Effector memory CD8-positive, alpha-beta T cell (primary cell): ENCODE measurements at regions not wholly inside any gene's neighbourhood (a gene's known extent, or its start where the extent isn't known, plus 50 kb on each side); places are given as distances from the start of the nearest gene placed in this dataset.
A peak's percentile ranks its signal among the peaks of the same experiment; 100 is the strongest.
"Not testable (repeated sequence)": the region's sequence is repeated elsewhere in the genome, so short reads cannot be mapped to it uniquely, and the experiment has no call there.

Experiments
- ATAC-seq: fragments of 150-1000 bp; cut with Tn5 transposase; replicated peaks from 2 replicates; pipeline ENCODE4 v1.10.0; 2021; ENCODE audit warnings: mild to moderate bottlenecking, moderate library complexity
- DNase-seq, 3 experiments: peaks; one replicate each; pipeline ENCODE4 v3.0.0; 2021
- H3K27ac Mint-ChIP-seq, 2 donors: one replicate each; pipeline ENCODE4 v1.8.0; 2022; ENCODE audit warnings: mild to moderate bottlenecking in 2 of 2, mixed read lengths in 2 of 2, moderate library complexity in 2 of 2
- H3K27me3 Mint-ChIP-seq, 2 donors: one replicate each; pipeline ENCODE4 v1.8.0; 2022; ENCODE audit warnings: mixed read lengths in 2 of 2
- H3K36me3 Mint-ChIP-seq: one replicate; pipeline ENCODE4 v1.8.0; 2022; ENCODE audit warnings: mild to moderate bottlenecking, moderate library complexity, mixed read lengths; ENCODE audit not compliant: insufficient read depth
- H3K4me1 Mint-ChIP-seq, 2 donors: one replicate each; pipeline ENCODE4 v1.8.0; 2022; ENCODE audit warnings: low read depth in 2 of 2, mixed read lengths in 2 of 2
- H3K4me3 Mint-ChIP-seq, 2 donors: one replicate each; pipeline ENCODE4 v1.8.0; 2022; ENCODE audit warnings: mild to moderate bottlenecking in 2 of 2, mixed read lengths in 2 of 2, moderate library complexity in 2 of 2
- H3K9me3 Mint-ChIP-seq, 2 donors: one replicate each; pipeline ENCODE4 v1.8.0; 2022; ENCODE audit warnings: mixed read lengths in 2 of 2

GRCh38 chr4:108473163-108473720, 147.1 kb upstream of the RPL34 start:
- no peak overlapping the region for H3K27ac Mint-ChIP-seq
- no peaks in the 10 kb centered on the region for H3K4me1 Mint-ChIP-seq
- ATAC-seq: no peak
- no peaks in the 10 kb centered on the region for H3K36me3 Mint-ChIP-seq
- no peak overlapping the region for H3K4me3 Mint-ChIP-seq
- no peak for DNase-seq
- H3K9me3 Mint-ChIP-seq: no peaks in the 10 kb centered on the region
- peaks cover 0 to 8% of the 10 kb centered on the region in 2 donors for H3K27me3 Mint-ChIP-seq

GRCh38 chr4:108466936-108467902, 153.2 kb upstream of the RPL34 start:
- DNase-seq: no peak
- peak; percentile 50 for ATAC-seq
- peak overlapping the region in 1 of 2 donors; percentile 47 for H3K4me3 Mint-ChIP-seq
- H3K36me3 Mint-ChIP-seq: peaks cover 2% of the 10 kb centered on the region
- H3K27me3 Mint-ChIP-seq: peaks cover 0 to 13% of the 10 kb centered on the region in 2 donors
- H3K9me3 Mint-ChIP-seq: no peaks in the 10 kb centered on the region
- peaks cover 3 to 7% of the 10 kb centered on the region in 2 donors for H3K4me1 Mint-ChIP-seq
- H3K27ac Mint-ChIP-seq: peak overlapping the region; percentile 35 to 58

GRCh38 chr4:108465886-108466500, 154.4 kb upstream of the RPL34 start:
- H3K9me3 Mint-ChIP-seq: no peaks in the 10 kb centered on the region
- no peak for DNase-seq
- H3K27ac Mint-ChIP-seq: no peak overlapping the region
- H3K4me3 Mint-ChIP-seq: no peak overlapping the region
- H3K27me3 Mint-ChIP-seq: peaks cover 0 to 21% of the 10 kb centered on the region in 2 donors
- ATAC-seq: no peak
- peaks cover 2% of the 10 kb centered on the region for H3K36me3 Mint-ChIP-seq
- H3K4me1 Mint-ChIP-seq: peaks cover 3 to 7% of the 10 kb centered on the region in 2 donors

- Mint-ChIP-seq H3K36me3 (no peaks in the 10 kb centered on the region), H3K9me3 (no peaks in the 10 kb centered on the region), H3K4me3 (no peak overlapping the region), H3K4me1 (no peaks in the 10 kb centered on the region), H3K27ac (no peak overlapping the region), H3K27me3 (peaks cover 0 to 25% of the 10 kb centered on the region in 2 donors)
- ATAC-seq (no peak), DNase-seq (no peak)
Observed at GRCh38 chr4:108458681-108459080, 161.7 kb upstream of the RPL34 start.

GRCh38 chr4:108454227-108454626, 166.1 kb upstream of the RPL34 start:
- ATAC-seq (no peak), DNase-seq (no peak)
- Mint-ChIP-seq H3K27ac (no peak overlapping the region), H3K27me3 (peaks cover 0 to 15% of the 10 kb centered on the region in 2 donors), H3K4me3 (no peak overlapping the region), H3K36me3 (no peaks in the 10 kb centered on the region), H3K9me3 (no peaks in the 10 kb centered on the region), H3K4me1 (peaks cover 0 to under 1% of the 10 kb centered on the region in 2 donors)

- no peak for DNase-seq
- no peaks in the 10 kb centered on the region for H3K9me3 Mint-ChIP-seq
- H3K36me3 Mint-ChIP-seq: no peaks in the 10 kb centered on the region
- peak overlapping the region in 1 of 2 donors; percentile 4 for H3K27ac Mint-ChIP-seq
- H3K4me1 Mint-ChIP-seq: peaks cover 0 to 3% of the 10 kb centered on the region in 2 donors
- ATAC-seq: no peak
- H3K27me3 Mint-ChIP-seq: peaks cover 0 to 15% of the 10 kb centered on the region in 2 donors
- no peak overlapping the region for H3K4me3 Mint-ChIP-seq
Observed at GRCh38 chr4:108453366-108453765, 167.0 kb upstream of the RPL34 start.

- Mint-ChIP-seq H3K4me1 (peaks cover 0 to 3% of the 10 kb centered on the region in 2 donors), H3K27me3 (peaks cover 10 to 31% of the 10 kb centered on the region in 2 donors), H3K4me3 (no peak overlapping the region), H3K36me3 (no peaks in the 10 kb centered on the region), H3K9me3 (no peaks in the 10 kb centered on the region), H3K27ac (no peak overlapping the region)
- DNase-seq: no peak
- ATAC-seq: no peak
Observed at GRCh38 chr4:108450236-108450898, 170.0 kb upstream of the RPL34 start.

GRCh38 chr4:108449129-108449528, 171.2 kb upstream of the RPL34 start:
- no peak for DNase-seq
- no peak for ATAC-seq
- Mint-ChIP-seq H3K27me3 (peaks cover 10 to 30% of the 10 kb centered on the region in 2 donors), H3K9me3 (no peaks in the 10 kb centered on the region), H3K4me3 (no peak overlapping the region), H3K4me1 (peaks cover 0 to 3% of the 10 kb centered on the region in 2 donors), H3K27ac (no peak overlapping the region), H3K36me3 (no peaks in the 10 kb centered on the region)

GRCh38 chr4:108446556-108446955, 173.8 kb upstream of the RPL34 start:
- Mint-ChIP-seq H3K27me3 (peaks cover 15 to 24% of the 10 kb centered on the region in 2 donors), H3K4me3 (no peak overlapping the region), H3K9me3 (no peaks in the 10 kb centered on the region), H3K36me3 (no peaks in the 10 kb centered on the region), H3K4me1 (peaks cover 0 to 3% of the 10 kb centered on the region in 2 donors), H3K27ac (no peak overlapping the region)
- ATAC-seq: no peak
- no peak for DNase-seq

- peaks cover 15 to 24% of the 10 kb centered on the region in 2 donors for H3K27me3 Mint-ChIP-seq
Observed at GRCh38 chr4:108445716-108446115, 174.7 kb upstream of the RPL34 start.

GRCh38 chr4:108443585-108443984, 176.8 kb upstream of the RPL34 start:
- no peak for ATAC-seq
- no peak for DNase-seq
- peaks cover 0 to 1% of the 10 kb centered on the region in 2 donors for H3K9me3 Mint-ChIP-seq
- H3K4me1 Mint-ChIP-seq: no peaks in the 10 kb centered on the region
- no peak overlapping the region for H3K27ac Mint-ChIP-seq
- H3K36me3 Mint-ChIP-seq: no peaks in the 10 kb centered on the region
- no peak overlapping the region for H3K4me3 Mint-ChIP-seq
- peaks cover 15 to 24% of the 10 kb centered on the region in 2 donors for H3K27me3 Mint-ChIP-seq

More at GRCh38 chr4:108445716-108446115, 174.7 kb upstream of the RPL34 start:
- Mint-ChIP-seq H3K27ac (no peak overlapping the region), H3K4me3 (no peak overlapping the region), H3K9me3 (no peaks in the 10 kb centered on the region), H3K4me1 (peaks cover 0 to 3% of the 10 kb centered on the region in 2 donors), H3K36me3 (no peaks in the 10 kb centered on the region)
- ATAC-seq (no peak), DNase-seq (no peak)

- H3K36me3 Mint-ChIP-seq: no peaks in the 10 kb centered on the region
- DNase-seq (no peak), ATAC-seq (peak; percentile 63)
- peaks cover 14 to 21% of the 10 kb centered on the region in 2 donors for H3K4me1 Mint-ChIP-seq
- peak overlapping the region; percentile 19 to 56 for H3K4me3 Mint-ChIP-seq
- H3K9me3 Mint-ChIP-seq: peaks cover 1 to 7% of the 10 kb centered on the region in 2 donors
- H3K27ac Mint-ChIP-seq: peak overlapping the region; percentile 11 to 12
- no peaks in the 10 kb centered on the region for H3K27me3 Mint-ChIP-seq
Observed at GRCh38 chr4:108433832-108434231, 186.5 kb upstream of the RPL34 start.

- H3K4me1 Mint-ChIP-seq: peaks cover 14 to 21% of the 10 kb centered on the region in 2 donors
- peak overlapping the region; percentile 19 to 56 for H3K4me3 Mint-ChIP-seq
- H3K9me3 Mint-ChIP-seq, ATAC-seq, H3K36me3 Mint-ChIP-seq, H3K27me3 Mint-ChIP-seq, DNase-seq: not testable (repeated sequence)
- H3K27ac Mint-ChIP-seq: peak overlapping the region; percentile 11 to 12
Observed at GRCh38 chr4:108433394-108433793, 187.0 kb upstream of the RPL34 start.
